Endodermal cell (in vitro differentiated cells): ENCODE measurements at regions not wholly inside any gene's neighbourhood (a gene's known extent, or its start where the extent isn't known, plus 50 kb on each side); places are given as distances from the start of the nearest gene placed in this dataset.

Experiments
- DNase-seq: peaks from one replicate; pipeline ENCODE4 v3.0.0-alpha.2; 2017
- H3K27ac ChIP-seq: 2 replicates; pipeline ENCODE4 v1.5.1; 2013; ENCODE audit warnings: mild to moderate bottlenecking, low read depth, low read length, moderate library complexity
- H3K27me3 ChIP-seq: 2 replicates; pipeline ENCODE4 v1.6.1; 2013; ENCODE audit warnings: mild to moderate bottlenecking, low read length, moderate library complexity; ENCODE audit not compliant: insufficient read depth, control insufficient read depth, poor library complexity, severe bottlenecking
- H3K36me3 ChIP-seq: 2 replicates; pipeline ENCODE4 v1.7.0; 2013; ENCODE audit warnings: mild to moderate bottlenecking, low read length, moderate library complexity; ENCODE audit not compliant: control insufficient read depth, insufficient read depth
- H3K4me1 ChIP-seq: one replicate; pipeline ENCODE4 v1.7.0; 2013; ENCODE audit warnings: low read length; ENCODE audit not compliant: control insufficient read depth, insufficient read depth
- H3K4me3 ChIP-seq: 2 replicates; pipeline ENCODE4 v1.5.1; 2013; ENCODE audit warnings: mild to moderate bottlenecking, low read length, moderate library complexity
- H3K9ac ChIP-seq: 2 replicates; pipeline ENCODE4 v1.6.1; 2013; ENCODE audit warnings: mild to moderate bottlenecking, low read length, moderate library complexity; ENCODE audit not compliant: poor library complexity, severe bottlenecking; ENCODE audit errors: extremely low read depth
- H3K9me3 ChIP-seq: 2 replicates; pipeline ENCODE4 v1.6.1; 2013; ENCODE audit warnings: mild to moderate bottlenecking, low read length, moderate library complexity; ENCODE audit not compliant: control insufficient read depth
- H3K27ac Mint-ChIP-seq: 2 replicates; pipeline ENCODE4 v1.8.0; 2020; ENCODE audit warnings: mixed read lengths
- H3K27me3 Mint-ChIP-seq: 2 replicates; pipeline ENCODE4 v1.8.0; 2021; ENCODE audit warnings: mild to moderate bottlenecking, mixed read lengths; ENCODE audit not compliant: insufficient read depth
- H3K36me3 Mint-ChIP-seq: 2 replicates; pipeline ENCODE4 v1.8.0; 2020; ENCODE audit warnings: low read depth, mixed read lengths
- H3K4me1 Mint-ChIP-seq: 2 replicates; pipeline ENCODE4 v1.8.0; 2020; ENCODE audit warnings: mixed read lengths
- H3K4me3 Mint-ChIP-seq: 2 replicates; pipeline ENCODE4 v1.8.0; 2020; ENCODE audit warnings: mild to moderate bottlenecking, moderate library complexity, mixed read lengths
- H3K9me3 Mint-ChIP-seq: 2 replicates; pipeline ENCODE4 v1.8.0; 2020; ENCODE audit warnings: mild to moderate bottlenecking, mixed read lengths
- WGBS, 2 experiments: methylation state at CpG; one replicate each; pipeline versions ENCODE4 v1.1.5 to v1.1.7; 2013; ENCODE audit warnings: missing lambda C conversion rate in 2 of 2, mixed read lengths in 1 of 2; ENCODE audit not compliant: insufficient coverage in 1 of 2, insufficient read length in 1 of 2; 5-methylcytosine and 5-hydroxymethylcytosine counted together
- TF ChIP-seq, protein P1 (sequence below): fragments of 200-600 bp; sonication (generic); conservative IDR thresholded peaks from 2 replicates; pipeline ENCODE4 v1.5.0; 2021; ENCODE audit warnings: antibody characterized with exemption, mild to moderate bottlenecking

- DNase-seq: no peak
- Histone ChIP-seq H3K9me3 (no peaks in the 10 kb centered on the region), H3K36me3 (no peaks in the 10 kb centered on the region), H3K27me3 (no peaks in the 10 kb centered on the region), H3K27ac (no peak overlapping the region), H3K4me1 (peaks cover 4% of the 10 kb centered on the region), H3K4me3 (no peak overlapping the region), H3K9ac (no peak overlapping the region)
- H3K4me1 Mint-ChIP-seq: peaks cover 6% of the 10 kb centered on the region
- no peaks in the 10 kb centered on the region for H3K36me3 Mint-ChIP-seq
- H3K4me3 Mint-ChIP-seq: no peak overlapping the region
- TF ChIP-seq, protein P1, sequence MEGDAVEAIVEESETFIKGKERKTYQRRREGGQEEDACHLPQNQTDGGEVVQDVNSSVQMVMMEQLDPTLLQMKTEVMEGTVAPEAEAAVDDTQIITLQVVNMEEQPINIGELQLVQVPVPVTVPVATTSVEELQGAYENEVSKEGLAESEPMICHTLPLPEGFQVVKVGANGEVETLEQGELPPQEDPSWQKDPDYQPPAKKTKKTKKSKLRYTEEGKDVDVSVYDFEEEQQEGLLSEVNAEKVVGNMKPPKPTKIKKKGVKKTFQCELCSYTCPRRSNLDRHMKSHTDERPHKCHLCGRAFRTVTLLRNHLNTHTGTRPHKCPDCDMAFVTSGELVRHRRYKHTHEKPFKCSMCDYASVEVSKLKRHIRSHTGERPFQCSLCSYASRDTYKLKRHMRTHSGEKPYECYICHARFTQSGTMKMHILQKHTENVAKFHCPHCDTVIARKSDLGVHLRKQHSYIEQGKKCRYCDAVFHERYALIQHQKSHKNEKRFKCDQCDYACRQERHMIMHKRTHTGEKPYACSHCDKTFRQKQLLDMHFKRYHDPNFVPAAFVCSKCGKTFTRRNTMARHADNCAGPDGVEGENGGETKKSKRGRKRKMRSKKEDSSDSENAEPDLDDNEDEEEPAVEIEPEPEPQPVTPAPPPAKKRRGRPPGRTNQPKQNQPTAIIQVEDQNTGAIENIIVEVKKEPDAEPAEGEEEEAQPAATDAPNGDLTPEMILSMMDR: no peak
- H3K9me3 Mint-ChIP-seq: no peaks in the 10 kb centered on the region
- 95 to 98% methylated on average over 4 to 5 of the region's 5 CpGs for WGBS, 2 experiments
- H3K27ac Mint-ChIP-seq: no peak overlapping the region
- H3K27me3 Mint-ChIP-seq: no peaks in the 10 kb centered on the region
These were observed 64.9 kb upstream of the PRICKLE2 start for GRCh38 chr3:64290161-64290560.

- H3K36me3 Mint-ChIP-seq: no peaks in the 10 kb centered on the region
- no peak overlapping the region for H3K4me3 ChIP-seq
These were observed 64.4 kb upstream of the PRICKLE2 start for GRCh38 chr3:64289622-64290021.

GRCh38 chr3:64278625-64279024, 53.4 kb upstream of the PRICKLE2 start:
- DNase-seq: no peak
- 92% methylated on average over 5 of the region's 5 CpGs; no CpG with 5 or more reads in 1 of the 2 experiments for WGBS, 2 experiments
- Mint-ChIP-seq H3K4me3 (no peak overlapping the region), H3K27me3 (no peaks in the 10 kb centered on the region), H3K36me3 (no peaks in the 10 kb centered on the region), H3K4me1 (peaks cover 3% of the 10 kb centered on the region), H3K27ac (no peak overlapping the region), H3K9me3 (peaks cover 2% of the 10 kb centered on the region)
- TF ChIP-seq, protein P1: no peak
- Histone ChIP-seq H3K9me3 (peaks cover 6% of the 10 kb centered on the region), H3K4me1 (no peaks in the 10 kb centered on the region), H3K4me3 (no peak overlapping the region), H3K36me3 (no peaks in the 10 kb centered on the region), H3K9ac (no peak overlapping the region), H3K27me3 (no peaks in the 10 kb centered on the region), H3K27ac (no peak overlapping the region)

More at GRCh38 chr3:64289622-64290021, 64.4 kb upstream of the PRICKLE2 start:
- Mint-ChIP-seq H3K9me3 (no peaks in the 10 kb centered on the region), H3K4me1 (peaks cover 6% of the 10 kb centered on the region), H3K4me3 (no peak overlapping the region), H3K27ac (no peak overlapping the region), H3K27me3 (no peaks in the 10 kb centered on the region)
- TF ChIP-seq, protein P1: no peak
- H3K4me1 ChIP-seq: peaks cover 4% of the 10 kb centered on the region
- no peak for DNase-seq
- no peak overlapping the region for H3K9ac ChIP-seq
- H3K27ac ChIP-seq: no peak overlapping the region
- H3K27me3 ChIP-seq: no peaks in the 10 kb centered on the region
- no peaks in the 10 kb centered on the region for H3K36me3 ChIP-seq
- no peaks in the 10 kb centered on the region for H3K9me3 ChIP-seq
